GM18498 (cell line): ENCODE measurements at regions not wholly inside any gene's neighbourhood (a gene's known extent, or its start where the extent isn't known, plus 50 kb on each side); places are given as distances from the start of the nearest gene placed in this dataset.

Experiments
- ATAC-seq: cut with Tn5 transposase; IDR thresholded peaks from one replicate; pipeline ENCODE4 v1.9.1; 2021; ENCODE audit warnings: mild to moderate bottlenecking, moderate library complexity; ENCODE audit not compliant: unreplicated experiment

- ATAC-seq, result no peak
These were observed 1253.9 kb downstream of the BRD1 start for GRCh38 chr22:48573766-48574165.

- ATAC-seq, result no peak
These were observed 1254.7 kb downstream of the BRD1 start for GRCh38 chr22:48572951-48573350.

GRCh38 chr22:48570912-48571311, 1256.8 kb downstream of the BRD1 start:
- ATAC-seq, result no peak

- no peak for ATAC-seq
These were observed 1258.0 kb downstream of the BRD1 start for GRCh38 chr22:48569476-48570233.

- ATAC-seq, result no peak
These were observed 1258.8 kb downstream of the BRD1 start for GRCh38 chr22:48568736-48569330.

GRCh38 chr22:48567213-48567975, 1260.3 kb downstream of the BRD1 start:
- ATAC-seq, result no peak

GRCh38 chr22:48566741-48567140, 1260.9 kb downstream of the BRD1 start:
- ATAC-seq, result no peak

- no peak for ATAC-seq
These were observed 1261.7 kb downstream of the BRD1 start for GRCh38 chr22:48565901-48566501.

- ATAC-seq, result no peak
These were observed 1262.7 kb downstream of the BRD1 start for GRCh38 chr22:48564995-48565394.

- no peak for ATAC-seq
These were observed 1263.7 kb downstream of the BRD1 start for GRCh38 chr22:48563966-48564330.

GRCh38 chr22:48563118-48563965, 1264.3 kb downstream of the BRD1 start:
- no peak for ATAC-seq

- ATAC-seq, result no peak
These were observed 1266.0 kb downstream of the BRD1 start for GRCh38 chr22:48561676-48562075.

GRCh38 chr22:48560836-48561235, 1266.8 kb downstream of the BRD1 start:
- no peak for ATAC-seq

GRCh38 chr22:48560389-48560751, 1267.3 kb downstream of the BRD1 start:
- ATAC-seq, result no peak

GRCh38 chr22:48559647-48560388, 1267.9 kb downstream of the BRD1 start:
- no peak for ATAC-seq

GRCh38 chr22:48558606-48559402, 1268.9 kb downstream of the BRD1 start:
- ATAC-seq, result no peak

GRCh38 chr22:48558016-48558415, 1269.7 kb downstream of the BRD1 start:
- ATAC-seq, result no peak

GRCh38 chr22:48557473-48557872, 1270.2 kb downstream of the BRD1 start:
- no peak for ATAC-seq

- no peak for ATAC-seq
These were observed 1270.9 kb downstream of the BRD1 start for GRCh38 chr22:48556751-48557150.
